GM19043 (cell line): ENCODE measurements at regions not wholly inside any gene's neighbourhood (a gene's known extent, or its start where the extent isn't known, plus 50 kb on each side); places are given as distances from the start of the nearest gene placed in this dataset.
A peak's percentile ranks its signal among the peaks of the same experiment; 100 is the strongest.

Experiments used
- ATAC-seq: cut with Tn5 transposase; IDR thresholded peaks from one replicate; pipeline ENCODE4 v1.9.1; 2021; ENCODE audit warnings: low read depth; ENCODE audit not compliant: unreplicated experiment

DNA sequence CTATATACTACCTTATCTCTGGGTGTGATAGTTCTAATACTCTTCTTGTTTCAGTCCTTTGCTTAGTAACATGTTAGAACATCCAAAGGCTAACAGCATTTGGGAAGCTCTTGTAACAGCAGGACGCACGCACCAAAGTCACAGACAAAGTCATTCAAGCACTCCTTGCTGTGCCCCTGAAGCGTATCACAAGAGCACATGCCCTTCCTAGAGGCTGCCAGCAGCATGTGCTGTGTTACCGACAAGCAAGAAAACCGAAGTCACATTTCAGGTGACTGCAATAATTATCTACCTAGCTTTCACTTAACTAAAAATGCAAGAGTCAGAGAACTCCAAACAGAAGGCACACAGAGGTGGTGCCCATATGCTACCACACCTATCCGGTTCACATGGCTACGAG is 194.1 kb downstream of the KLF12 start:
- no peak for ATAC-seq

DNA sequence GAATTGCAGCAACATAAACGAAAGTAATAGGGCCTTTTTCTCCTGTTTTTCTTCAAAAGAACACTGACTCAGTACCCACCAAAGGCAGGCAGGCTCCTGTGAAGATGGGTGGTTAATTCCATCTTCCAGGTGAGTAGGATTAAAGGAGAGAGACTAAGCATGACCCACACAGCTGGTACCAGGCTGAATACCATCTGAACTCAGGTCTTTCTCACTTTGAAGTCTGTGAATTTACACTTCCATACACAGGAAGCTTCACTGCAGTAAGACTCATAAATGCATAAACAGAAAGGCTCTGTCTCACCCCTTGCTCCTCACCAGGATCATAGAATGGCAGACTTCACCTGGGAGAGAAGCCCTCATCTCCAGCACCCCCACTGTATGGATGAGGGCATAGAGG is 194.6 kb downstream of the KLF12 start:
- ATAC-seq = no peak

DNA sequence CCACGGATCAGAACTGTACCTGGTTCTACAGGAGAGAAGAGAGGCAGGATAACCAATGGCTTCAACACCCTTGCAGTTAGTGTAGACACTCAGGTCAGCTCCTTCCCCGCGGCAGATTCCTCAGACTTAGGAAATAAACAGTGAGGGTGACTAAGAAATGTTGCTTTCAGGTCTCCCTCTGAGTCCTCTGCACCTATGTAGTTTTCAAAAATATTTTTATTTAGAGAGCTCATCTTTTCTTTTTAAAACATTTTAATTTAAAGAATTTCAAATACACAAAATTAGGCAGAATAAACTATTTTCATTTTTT is 195.2 kb downstream of the KLF12 start:
- no peak for ATAC-seq

DNA sequence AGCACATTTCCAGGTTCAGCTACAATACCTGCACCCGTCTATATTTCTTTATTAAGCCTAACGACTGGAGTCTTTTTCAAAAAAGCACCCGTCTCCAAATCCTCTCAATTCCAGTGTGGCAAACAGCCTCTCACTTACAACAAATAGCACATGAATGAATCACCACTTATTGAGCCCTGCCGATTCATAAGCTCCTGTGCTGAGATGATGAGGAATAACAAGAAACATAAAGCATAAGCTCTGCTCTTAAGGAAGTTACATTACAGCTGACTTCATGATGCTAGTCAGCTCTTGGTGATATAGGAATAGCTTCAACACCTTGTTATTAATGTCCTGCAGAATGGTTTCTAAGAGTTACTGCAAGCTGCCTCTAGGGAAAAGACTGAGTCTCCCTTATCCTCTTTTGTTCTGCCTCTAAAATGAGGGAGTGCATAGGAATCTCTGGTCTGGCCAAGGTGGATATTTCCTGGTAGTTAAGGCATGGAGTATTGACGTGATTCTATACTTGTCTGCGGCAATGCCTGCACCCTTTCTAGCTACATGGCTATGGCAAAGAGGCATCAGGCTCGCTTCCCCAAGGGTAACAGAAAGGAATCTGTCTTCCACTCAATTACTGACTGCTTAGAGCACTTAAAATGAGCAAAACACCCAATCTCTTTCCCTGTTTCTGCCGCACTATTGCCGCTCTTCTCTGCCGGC is 195.7 kb downstream of the KLF12 start:
- ATAC-seq = no peak

DNA sequence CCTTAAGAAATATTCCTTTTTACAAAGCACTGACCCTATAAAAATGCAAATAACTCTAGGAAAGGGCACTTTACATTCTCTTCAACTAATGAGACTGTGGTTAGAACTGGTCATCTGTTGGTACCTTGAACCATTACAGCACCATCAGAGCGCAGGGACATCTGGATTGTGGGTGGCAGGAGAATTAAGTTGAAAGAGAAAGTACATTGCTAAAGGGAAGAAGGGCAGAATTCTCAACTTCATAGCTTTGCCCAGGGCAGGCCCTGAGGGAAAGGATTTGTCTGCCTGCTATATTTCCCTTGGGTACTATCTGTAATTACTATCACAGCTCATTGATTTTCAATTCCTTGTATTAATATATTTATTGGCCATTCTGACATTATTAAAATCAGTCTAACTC is 196.8 kb downstream of the KLF12 start:
- no peak for ATAC-seq

DNA sequence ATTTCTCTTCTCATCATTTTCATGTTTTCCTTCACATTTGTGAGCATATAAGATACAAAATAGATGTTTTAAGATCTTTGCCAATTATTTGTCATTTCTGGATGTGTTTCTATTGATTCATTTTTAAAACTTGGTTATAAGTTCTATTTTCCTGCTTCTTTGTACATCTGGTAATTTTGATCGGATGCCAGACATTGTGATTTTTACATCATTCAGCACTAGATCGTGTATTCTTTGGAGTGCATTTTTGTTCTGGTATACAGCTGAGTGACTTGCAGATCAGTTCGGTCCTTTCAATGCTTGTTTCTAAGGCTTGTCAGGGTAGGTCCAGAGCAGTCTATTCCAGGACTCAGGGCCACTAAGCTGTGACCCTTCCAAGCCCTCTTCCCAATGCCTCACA is 198.2 kb downstream of the KLF12 start:
- ATAC-seq = no peak

DNA sequence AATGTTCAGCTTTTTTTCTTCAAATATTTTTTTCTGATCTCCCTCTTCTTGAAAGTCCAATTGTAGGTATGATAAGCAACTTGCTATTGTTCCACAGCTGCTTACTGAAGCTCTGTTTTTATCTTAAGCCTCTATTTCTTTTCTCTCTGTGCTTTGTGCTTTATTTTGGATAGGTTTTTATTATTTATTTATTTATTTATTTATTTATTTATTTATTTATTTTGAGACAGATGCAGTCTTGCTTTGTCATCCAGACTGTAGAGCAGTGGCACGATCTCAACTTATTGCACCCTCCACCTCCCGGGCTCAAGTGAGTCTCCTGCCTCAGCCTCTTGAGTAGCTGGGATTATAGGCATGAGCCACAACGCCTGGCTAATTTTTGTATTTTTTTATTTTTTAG is 199.4 kb downstream of the KLF12 start:
- ATAC-seq = no peak

DNA sequence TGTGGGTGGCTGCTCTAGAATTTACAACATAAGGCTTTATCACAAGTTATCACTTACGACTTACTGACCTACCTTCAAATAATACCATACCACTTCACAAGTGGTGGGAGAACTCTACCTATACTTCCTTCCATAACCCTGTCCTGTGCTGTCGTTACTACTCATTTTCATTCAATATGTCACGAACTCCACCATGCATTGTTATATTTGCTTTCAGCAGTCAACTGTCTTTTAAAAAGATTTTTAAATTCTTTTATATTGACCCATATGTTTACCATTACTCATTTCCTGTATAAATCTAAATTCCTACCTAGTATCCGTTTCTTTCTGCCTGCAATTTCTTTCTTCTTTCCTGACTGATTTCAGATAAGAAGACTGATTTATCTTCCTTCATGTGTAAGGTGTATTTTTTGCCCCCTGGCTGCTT is 200.0 kb downstream of the KLF12 start:
- no peak for ATAC-seq

DNA sequence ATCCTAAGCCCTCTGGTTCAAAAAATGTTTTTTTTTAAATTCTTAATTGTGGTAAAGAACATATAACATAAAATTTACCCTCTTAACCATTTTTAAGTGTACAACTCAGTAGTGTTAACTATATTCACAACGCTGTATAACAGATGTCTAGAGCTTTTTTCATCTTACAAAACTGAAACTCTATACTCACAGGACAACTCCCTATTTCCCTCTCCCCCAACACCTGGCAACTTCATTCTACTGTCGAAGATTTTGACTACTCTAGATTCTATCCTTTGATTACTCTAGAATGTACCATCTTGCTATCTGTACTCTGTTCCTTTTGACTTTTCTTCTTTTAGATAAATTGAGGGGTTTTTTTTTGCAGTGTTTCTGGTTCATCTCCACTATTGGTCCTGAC is 200.4 kb downstream of the KLF12 start:
- ATAC-seq = no peak

DNA sequence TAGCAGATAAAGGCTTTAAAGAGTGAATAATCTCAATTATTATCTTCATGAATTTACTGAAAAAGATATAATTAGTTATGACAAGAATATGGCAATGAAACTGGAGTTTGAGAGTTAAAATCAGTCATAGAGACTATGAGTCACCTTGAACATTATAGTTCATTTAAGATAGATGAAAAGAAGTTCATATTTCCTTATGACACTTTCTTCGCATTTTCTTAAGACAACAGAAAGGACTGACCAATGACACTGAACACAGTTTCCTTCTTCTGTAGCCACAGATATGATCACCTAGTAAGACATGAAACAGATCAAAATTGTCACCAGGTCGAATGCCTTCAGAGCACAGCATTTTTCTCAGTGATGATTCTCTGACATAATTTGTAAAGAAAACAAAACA is 202.1 kb downstream of the KLF12 start:
- no peak for ATAC-seq

DNA sequence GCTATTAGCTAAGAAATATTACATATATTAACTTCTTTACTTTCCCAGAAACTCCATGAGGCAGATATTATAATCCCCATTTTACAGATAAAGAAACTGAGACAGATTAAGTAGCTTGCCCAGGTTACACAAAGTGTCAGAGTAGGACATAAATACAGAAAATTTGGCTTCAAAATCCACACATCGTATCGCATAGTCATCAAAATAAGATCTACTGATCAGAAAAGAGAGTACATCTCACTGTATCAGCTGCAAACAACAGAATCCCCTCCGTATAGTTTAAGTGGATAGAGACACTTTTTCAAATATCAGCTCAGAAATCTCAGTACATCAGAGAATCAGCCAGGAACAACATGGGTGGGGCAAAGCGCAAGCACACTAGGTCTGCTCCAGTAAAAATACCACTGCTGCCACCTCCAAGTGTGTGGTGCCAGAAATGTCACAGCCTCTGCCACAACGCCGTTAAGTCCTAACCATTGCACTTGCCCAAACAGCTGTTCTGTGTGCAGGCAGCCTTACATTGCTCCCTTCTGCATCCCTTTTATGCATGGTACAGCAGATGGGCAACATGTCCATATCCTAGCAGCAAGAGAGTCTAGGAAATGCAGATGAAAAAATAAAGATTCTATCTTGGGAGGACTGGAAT is 204.8 kb downstream of the KLF12 start:
- ATAC-seq = no peak

DNA sequence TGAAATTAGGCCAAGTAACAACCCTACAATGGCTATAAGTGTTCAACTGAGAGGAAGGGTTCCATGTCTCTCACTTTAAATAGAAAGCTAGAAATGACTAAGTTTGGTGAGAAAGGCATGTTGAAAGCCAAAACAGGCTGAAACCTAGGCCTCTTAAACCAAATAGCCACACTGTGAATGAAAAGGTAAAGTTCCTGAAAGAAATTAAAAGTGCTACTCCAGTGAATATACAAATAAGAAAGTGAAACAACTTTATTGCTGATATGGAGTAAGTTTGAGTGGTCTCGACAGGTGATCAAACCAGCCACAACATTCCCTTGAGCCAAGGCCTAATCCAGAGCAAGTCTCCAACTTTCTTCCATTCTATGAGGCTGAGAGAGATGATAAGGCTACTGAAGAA is 209.6 kb downstream of the KLF12 start:
- ATAC-seq = peak; percentile 89

DNA sequence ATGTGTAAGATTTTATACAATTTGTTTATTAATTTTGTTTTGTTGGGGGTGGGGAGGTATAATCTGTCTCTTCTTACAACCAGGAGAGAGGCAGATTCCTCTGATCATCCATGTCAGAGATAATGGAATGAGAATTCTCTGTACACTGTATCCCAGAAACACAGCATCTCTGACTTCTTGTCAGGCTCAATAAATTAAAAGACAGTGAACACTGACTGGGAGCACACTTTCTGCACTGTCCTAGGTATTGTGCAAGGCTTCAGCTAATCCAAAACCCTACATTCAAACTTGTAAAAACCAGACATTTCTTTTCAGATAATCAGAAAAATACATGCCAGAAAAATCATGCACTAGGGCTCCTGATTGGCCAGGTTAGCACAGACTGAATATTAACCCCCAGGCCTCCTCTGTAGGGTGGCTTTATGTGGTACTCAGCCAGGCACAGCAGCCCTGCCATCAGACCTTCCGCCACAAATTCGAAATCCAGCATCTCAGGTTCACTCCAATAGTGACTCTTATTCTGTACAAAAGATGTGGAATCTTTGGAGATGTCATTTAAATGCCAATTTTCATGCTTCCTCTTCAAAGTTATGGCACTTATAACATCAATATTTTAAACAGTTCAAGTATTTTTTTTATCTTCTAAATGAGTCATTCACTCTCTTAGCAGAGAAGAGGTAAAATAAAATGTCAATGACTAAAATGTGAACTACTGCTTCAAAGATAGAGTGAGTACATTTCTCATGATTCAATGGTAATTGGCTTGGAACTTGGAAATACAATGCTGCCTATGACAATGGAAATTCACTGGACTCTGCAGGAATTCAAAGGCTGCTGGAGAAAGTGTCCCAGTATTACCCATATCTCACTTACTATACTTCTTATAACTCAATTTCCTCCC is 211.5 kb downstream of the KLF12 start:
- no peak for ATAC-seq

DNA sequence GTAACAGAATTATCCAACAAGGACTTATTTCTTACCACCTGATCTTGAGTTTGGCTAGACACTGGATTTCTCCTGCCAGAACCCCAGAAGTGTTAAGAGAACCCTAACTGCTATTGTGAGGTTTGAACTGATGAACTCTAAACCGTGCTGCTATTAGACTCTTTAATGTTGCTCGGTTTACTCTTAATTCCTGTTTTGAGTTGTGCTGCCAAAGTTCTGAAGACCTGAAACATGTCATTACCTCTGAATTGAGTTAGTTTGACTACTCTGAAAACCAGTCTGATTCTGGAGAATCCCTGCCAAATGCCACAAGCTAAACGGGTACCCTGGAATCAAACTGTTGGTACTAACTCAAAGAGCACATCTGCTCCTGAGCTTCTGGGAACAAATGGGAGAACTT is 215.5 kb downstream of the KLF12 start:
- ATAC-seq = no peak

DNA sequence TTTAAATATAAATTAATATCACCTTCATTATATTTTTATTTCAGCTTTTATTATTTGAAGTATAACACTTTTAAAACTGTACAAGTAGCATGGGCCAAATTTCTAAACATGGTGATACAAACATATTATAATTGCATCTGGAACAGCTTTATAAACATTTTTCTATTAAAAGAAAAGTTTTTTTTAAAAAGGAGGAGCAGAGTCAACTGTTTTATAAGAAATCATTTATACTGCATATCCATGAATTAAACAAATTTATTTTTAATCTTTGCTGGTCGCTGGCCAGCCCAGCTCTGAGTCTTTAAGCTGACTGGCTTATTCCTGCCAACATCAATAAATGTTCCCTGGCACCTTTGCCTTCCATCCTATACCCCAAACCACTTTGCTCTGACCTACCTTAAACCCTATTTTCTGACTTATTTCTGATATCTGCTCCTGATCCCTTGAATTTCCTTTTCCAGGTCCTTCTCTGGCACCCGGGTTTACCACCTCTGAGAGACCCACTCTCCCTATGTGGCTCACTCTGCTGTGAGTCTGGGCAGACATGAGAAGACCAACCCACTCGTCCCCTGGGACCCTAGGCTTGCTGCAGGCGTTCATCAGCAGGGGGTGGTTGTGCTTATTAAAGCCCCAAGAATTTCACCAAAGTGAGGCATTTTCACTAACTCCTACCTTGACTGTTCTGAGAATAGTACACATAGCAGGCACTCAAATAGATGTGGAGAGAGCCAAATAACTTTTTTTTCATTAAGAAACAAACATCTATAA is 220.3 kb downstream of the KLF12 start:
- no peak for ATAC-seq

DNA sequence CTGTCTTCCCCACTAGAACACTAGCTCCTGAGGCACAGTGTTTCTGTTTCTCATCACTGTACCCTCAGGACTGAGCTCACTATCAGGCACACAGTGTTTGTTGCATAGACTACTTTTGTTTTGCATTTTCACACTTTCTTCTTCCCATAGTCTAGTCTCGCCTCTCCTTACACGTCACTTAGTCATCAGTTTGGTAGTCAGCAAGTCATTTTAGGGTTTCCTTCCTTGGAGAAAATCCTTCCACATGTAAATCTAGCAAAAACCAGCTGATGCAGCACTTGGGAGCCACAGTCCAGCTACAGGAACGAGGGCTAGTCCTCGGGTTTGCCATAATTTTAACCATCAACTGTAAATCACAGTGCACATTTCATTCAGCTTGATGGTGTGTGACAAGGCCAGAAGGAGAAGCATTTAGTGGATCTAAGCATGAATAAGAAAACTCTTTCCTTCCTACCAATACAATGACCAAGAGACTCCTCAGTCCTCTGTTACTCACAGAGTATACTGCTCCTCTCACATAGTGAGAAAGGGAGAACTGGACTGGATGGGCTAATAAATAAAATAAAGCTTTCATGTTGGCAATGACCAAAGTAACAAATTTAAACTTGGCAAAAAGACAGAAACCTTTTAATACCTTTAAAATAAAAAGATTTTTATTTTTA is 221.0 kb downstream of the KLF12 start:
- no peak for ATAC-seq

DNA sequence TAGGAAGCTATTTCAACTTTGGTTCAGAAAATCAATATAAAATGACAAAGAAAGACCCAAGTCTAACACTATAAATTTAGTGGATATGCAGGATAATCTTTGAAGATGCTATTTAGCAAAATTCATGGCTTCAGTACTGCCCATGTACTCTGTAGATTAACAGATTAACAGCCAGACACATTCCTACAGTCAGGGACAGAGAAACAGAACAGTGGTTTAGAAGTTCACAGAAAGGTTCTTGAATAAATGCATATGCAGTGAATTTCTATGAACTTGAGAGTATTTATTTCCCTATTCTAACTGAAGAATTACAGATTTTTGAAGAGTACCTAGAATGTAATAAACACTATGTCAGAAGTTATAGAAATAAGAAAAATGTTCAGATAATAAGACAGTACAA is 222.8 kb downstream of the KLF12 start:
- ATAC-seq = no peak

DNA sequence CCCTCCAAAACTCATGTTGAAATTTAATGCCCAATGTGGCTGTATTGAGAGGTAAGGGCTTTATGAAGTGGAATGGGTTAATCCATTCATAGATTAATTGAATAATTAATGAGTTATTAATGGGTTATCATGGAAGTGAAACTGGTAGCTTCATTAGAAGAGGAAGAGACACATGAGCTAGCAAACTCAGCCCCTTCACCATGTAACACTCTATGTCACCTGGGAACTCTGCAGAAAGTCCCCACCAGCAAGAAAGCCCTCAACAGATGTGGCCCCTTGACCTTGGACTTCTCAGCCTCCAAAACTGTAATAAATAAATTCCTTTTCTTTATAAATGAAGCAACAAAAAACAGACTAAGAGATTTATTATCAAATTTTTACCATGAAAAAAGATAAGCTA is 223.5 kb downstream of the KLF12 start:
- no peak for ATAC-seq

DNA sequence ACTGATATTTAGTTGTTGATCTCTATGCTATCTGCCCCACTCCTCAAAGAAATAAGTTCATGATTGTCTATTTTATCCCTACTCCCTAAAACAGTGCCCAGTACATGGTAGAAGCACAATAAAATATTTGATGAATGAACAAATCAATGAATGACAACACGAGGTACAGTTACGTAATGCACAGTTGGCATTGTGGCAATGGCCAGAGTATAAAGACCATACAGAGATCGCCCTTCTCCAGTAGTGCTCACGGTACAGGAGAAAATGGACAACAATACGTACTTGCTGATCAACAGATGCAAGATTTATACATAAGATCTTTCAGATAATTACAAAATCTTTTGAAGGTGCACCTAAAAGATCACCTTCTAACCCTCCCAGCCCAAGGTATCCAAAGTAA is 225.4 kb downstream of the KLF12 start:
- no peak for ATAC-seq

DNA sequence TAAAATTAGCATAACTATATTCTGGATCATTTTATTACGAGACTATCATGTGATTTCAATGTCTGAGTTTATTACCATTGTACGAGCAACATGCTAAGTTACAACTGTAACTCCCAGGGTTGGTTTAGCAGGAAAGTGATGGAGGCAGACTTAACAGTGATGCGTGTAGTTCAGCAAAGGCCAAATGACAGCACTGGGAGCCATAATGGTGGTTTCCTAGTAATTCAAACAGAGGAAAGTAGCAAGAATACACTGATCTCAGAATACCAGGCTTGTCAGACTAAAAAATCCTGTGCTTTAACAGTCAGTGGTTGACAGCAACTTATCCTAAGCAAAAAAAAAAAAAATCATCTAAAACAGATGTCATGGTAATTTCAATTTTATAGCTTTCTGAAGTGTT is 229.6 kb downstream of the KLF12 start:
- ATAC-seq = no peak

DNA sequence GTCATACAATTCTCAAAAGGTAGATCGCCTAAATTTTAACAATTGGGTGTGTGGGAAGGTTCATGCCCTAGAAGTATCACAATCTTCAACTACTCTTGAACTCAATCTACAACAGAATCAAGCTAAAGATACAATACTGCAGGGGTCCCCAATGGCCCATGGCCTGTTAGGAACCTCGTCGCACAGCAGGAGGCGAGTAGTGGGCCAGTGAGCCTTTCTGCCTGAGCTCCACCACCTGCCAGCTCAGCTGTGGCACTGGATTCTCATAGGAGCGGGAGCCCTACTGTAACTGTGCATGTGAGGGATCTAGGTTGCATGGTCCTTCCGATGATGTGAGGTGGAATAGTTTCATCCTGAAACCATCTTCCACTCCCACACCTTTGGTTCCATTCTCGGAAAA is 230.6 kb downstream of the KLF12 start:
- no peak for ATAC-seq
